ENCODE measurements at regions not wholly inside any gene's neighbourhood (a gene's known extent, or its start where the extent isn't known, plus 50 kb on each side); places are given as distances from the start of the nearest gene placed in this dataset.
A peak's percentile ranks its signal among the peaks of the same experiment; 100 is the strongest.
"Not testable (repeated sequence)": the region's sequence is repeated elsewhere in the genome, so short reads cannot be mapped to it uniquely, and the experiment has no call there.

- Mint-ChIP-seq H3K36me3 (ENCODE audit: low read depth) (peaks cover 38% of the 10 kb centered on the region), H3K9me3 (peaks cover 38% of the 10 kb centered on the region), H3K4me1 (peaks cover 36% of the 10 kb centered on the region)
- H3K4me3 Mint-ChIP-seq; H3K27ac Mint-ChIP-seq; H3K27me3 Mint-ChIP-seq (ENCODE audit: low read depth): not testable (repeated sequence)
These were observed 53.3 kb upstream of the ARL4D start for GRCh38 chr17:43345515-43345914.

GRCh38 chr17:43344685-43345084, 54.1 kb upstream of the ARL4D start:
- Mint-ChIP-seq H3K4me1 (peaks cover 36% of the 10 kb centered on the region), H3K36me3 (ENCODE audit: low read depth) (peaks cover 33% of the 10 kb centered on the region), H3K4me3 (no peak overlapping the region), H3K9me3 (peaks cover 34% of the 10 kb centered on the region), H3K27me3 (ENCODE audit: low read depth) (no peaks in the 10 kb centered on the region), H3K27ac (no peak overlapping the region)
- no peak for TF ChIP-seq CTCF (IDR thresholded peaks at IDR 0.05; ENCODE audit: unreplicated experiment in 3 of 3)

GRCh38 chr17:43342589-43342890, 56.3 kb upstream of the ARL4D start:
- H3K4me1 Mint-ChIP-seq: peaks cover 36% of the 10 kb centered on the region
- H3K36me3 Mint-ChIP-seq (ENCODE audit: low read depth): peaks cover 13% of the 10 kb centered on the region
- H3K4me3 Mint-ChIP-seq: peak overlapping the region in 1 of 3 experiments; percentile 11

GRCh38 chr17:43341715-43342588, 56.8 kb upstream of the ARL4D start:
- no peak for TF ChIP-seq CTCF (IDR thresholded peaks at IDR 0.05; ENCODE audit: unreplicated experiment in 3 of 3)
- Mint-ChIP-seq H3K4me1 (peaks cover 36% of the 10 kb centered on the region), H3K27me3 (ENCODE audit: low read depth) (no peaks in the 10 kb centered on the region)

More at GRCh38 chr17:43342589-43342890, 56.3 kb upstream of the ARL4D start:
- TF ChIP-seq CTCF (IDR thresholded peaks at IDR 0.05; ENCODE audit: unreplicated experiment in 3 of 3): no peak
- peak overlapping the region in 2 of 3 experiments; percentile 17 to 56 for H3K27ac Mint-ChIP-seq
- H3K27me3 Mint-ChIP-seq (ENCODE audit: low read depth): no peaks in the 10 kb centered on the region
- H3K9me3 Mint-ChIP-seq: peaks cover 12% of the 10 kb centered on the region

GRCh38 chr17:43338886-43339516, 59.8 kb upstream of the ARL4D start:
- Mint-ChIP-seq H3K27me3 (ENCODE audit: low read depth) (no peaks in the 10 kb centered on the region), H3K27ac (no peak overlapping the region), H3K4me1 (peaks cover 45% of the 10 kb centered on the region), H3K9me3 (no peaks in the 10 kb centered on the region), H3K36me3 (ENCODE audit: low read depth) (no peaks in the 10 kb centered on the region), H3K4me3 (no peak overlapping the region)
- TF ChIP-seq CTCF (IDR thresholded peaks at IDR 0.05; ENCODE audit: unreplicated experiment in 3 of 3): peak; percentile 73 to 89 (median 77)

More at GRCh38 chr17:43341715-43342588, 56.8 kb upstream of the ARL4D start:
- peak overlapping the region in 1 of 3 experiments; percentile 11 for H3K4me3 Mint-ChIP-seq
- peaks cover 7% of the 10 kb centered on the region for H3K36me3 Mint-ChIP-seq (ENCODE audit: low read depth)
- H3K27ac Mint-ChIP-seq: peak overlapping the region; percentile 0 to 56 (median 17)
- H3K9me3 Mint-ChIP-seq: peaks cover 6% of the 10 kb centered on the region

- TF ChIP-seq CTCF (IDR thresholded peaks at IDR 0.05; ENCODE audit: unreplicated experiment in 3 of 3): no peak
- H3K9me3 Mint-ChIP-seq: no peaks in the 10 kb centered on the region
- H3K36me3 Mint-ChIP-seq (ENCODE audit: low read depth): no peaks in the 10 kb centered on the region
- no peak overlapping the region for H3K4me3 Mint-ChIP-seq
- H3K27me3 Mint-ChIP-seq (ENCODE audit: low read depth): no peaks in the 10 kb centered on the region
- H3K27ac Mint-ChIP-seq: no peak overlapping the region
- peaks cover 48% of the 10 kb centered on the region for H3K4me1 Mint-ChIP-seq
These were observed 60.9 kb upstream of the ARL4D start for GRCh38 chr17:43337684-43338428.
